ENCODE measurements at regions not wholly inside any gene's neighbourhood (a gene's known extent, or its start where the extent isn't known, plus 50 kb on each side); places are given as distances from the start of the nearest gene placed in this dataset.
"Not testable (repeated sequence)": the region's sequence is repeated elsewhere in the genome, so short reads cannot be mapped to it uniquely, and the experiment has no call there.

- no peak for TF ChIP-seq POLR2AphosphoS5 (IDR thresholded peaks at IDR 0.05; ENCODE audit: insufficient read depth, low read depth, low read length)
- TF ChIP-seq GATA2 (IDR thresholded peaks at IDR 0.05; ENCODE audit: insufficient read depth, insufficient read length, low read depth, low read length): no peak
- no peak for TF ChIP-seq EZH2 (IDR thresholded peaks at IDR 0.05; ENCODE audit: borderline replicate concordance, low read depth, low read length, severe bottlenecking)
- no peak for DNase-seq (ENCODE audit: low read depth, low spot score)
- H3K4me3 ChIP-seq (replicated peaks in 1 of 3; ENCODE audit: insufficient read depth in 1 of 3, low read depth in 1 of 3, low read length in 3 of 3): no peak overlapping the region
- H3K4me2 ChIP-seq (ENCODE audit: insufficient read depth, low read length): no peak overlapping the region
- H3K9me3 ChIP-seq (replicated peaks; ENCODE audit: control insufficient read depth, insufficient read depth, low read length): no peaks in the 10 kb centered on the region
- H3K27me3 ChIP-seq (ENCODE audit: control insufficient read depth in 2 of 2, insufficient read depth in 2 of 2, low read length in 2 of 2): no peaks in the 10 kb centered on the region
- no peak overlapping the region for H3K9ac ChIP-seq (replicated peaks; ENCODE audit: extremely low read depth, insufficient read depth, low read length)
- H3K9me1 ChIP-seq (replicated peaks; ENCODE audit: control insufficient read depth, extremely low read depth, insufficient read depth, low read length): no peaks in the 10 kb centered on the region
- no TSS peak for BruUV-seq (replicated peaks)
- no peaks in the 10 kb centered on the region for H3K79me2 ChIP-seq (ENCODE audit: control insufficient read depth, insufficient read depth, low read length)
- CTCF ChIA-PET: interaction anchor here (0.7 kb wide), 1 partner anchor 1308 kb away, joined by 3 read pairs; no protein-coding TSS in a partner anchor
- H2AFZ ChIP-seq (ENCODE audit: low read depth, low read length): no peak overlapping the region
- H3K27ac ChIP-seq (ENCODE audit: insufficient read depth, low read depth, low read length): no peak overlapping the region
- POLR2A ChIA-PET: no interaction called here
- intact Hi-C loops (cut with micrococcal nuclease) (no loop called here), dilution Hi-C loops (cut with MboI; ENCODE audit: extremely low pct_ligation_motif_present, low sequenced_read_pairs) (no loop called here)
- H4K20me1 ChIP-seq (replicated peaks; ENCODE audit: control insufficient read depth, extremely low read depth, insufficient read depth, low read length): no peaks in the 10 kb centered on the region
- H3K36me3 ChIP-seq (ENCODE audit: control insufficient read depth in 2 of 2, extremely low read depth in 1 of 2, insufficient read depth in 2 of 2, low read length in 2 of 2): no peaks in the 10 kb centered on the region
- no peaks in the 10 kb centered on the region for H3K4me1 ChIP-seq (ENCODE audit: control insufficient read depth, extremely low read depth, insufficient read depth, low read length)
- no peak for FAIRE-seq
Measured at GRCh38 chr12:114604606-114605005, 79.4 kb downstream of the TBX3 start.

GRCh38 chr12:114600584-114600983 is 83.4 kb downstream of the TBX3 start:
- DNase-seq (ENCODE audit: low read depth, low spot score); FAIRE-seq; intact Hi-C loops (cut with micrococcal nuclease); H3K4me2 ChIP-seq (ENCODE audit: insufficient read depth, low read length); H3K4me3 ChIP-seq (replicated peaks in 1 of 3; ENCODE audit: insufficient read depth in 1 of 3, low read depth in 1 of 3, low read length in 3 of 3); H3K9me1 ChIP-seq (replicated peaks; ENCODE audit: control insufficient read depth, extremely low read depth, insufficient read depth, low read length); H3K79me2 ChIP-seq (ENCODE audit: control insufficient read depth, insufficient read depth, low read length); H3K27ac ChIP-seq (ENCODE audit: insufficient read depth, low read depth, low read length); POLR2A ChIA-PET; H4K20me1 ChIP-seq (replicated peaks; ENCODE audit: control insufficient read depth, extremely low read depth, insufficient read depth, low read length); H3K4me1 ChIP-seq (ENCODE audit: control insufficient read depth, extremely low read depth, insufficient read depth, low read length); dilution Hi-C loops (cut with MboI; ENCODE audit: extremely low pct_ligation_motif_present, low sequenced_read_pairs); H3K27me3 ChIP-seq (ENCODE audit: control insufficient read depth in 2 of 2, insufficient read depth in 2 of 2, low read length in 2 of 2); H3K9ac ChIP-seq (replicated peaks; ENCODE audit: extremely low read depth, insufficient read depth, low read length); BruUV-seq (replicated peaks); CTCF ChIA-PET; H3K9me3 ChIP-seq (replicated peaks; ENCODE audit: control insufficient read depth, insufficient read depth, low read length); H2AFZ ChIP-seq (ENCODE audit: low read depth, low read length); H3K36me3 ChIP-seq (ENCODE audit: control insufficient read depth in 2 of 2, extremely low read depth in 1 of 2, insufficient read depth in 2 of 2, low read length in 2 of 2): not testable (repeated sequence)
